NCI-H1694 (cell line): ENCODE measurements at regions not wholly inside any gene's neighbourhood (a gene's known extent, or its start where the extent isn't known, plus 50 kb on each side); places are given as distances from the start of the nearest gene placed in this dataset.

Experiments
- DNase-seq: peaks from one replicate; lab custom pipeline; 2025; lab: John Stamatoyannopoulos, UW

DNA sequence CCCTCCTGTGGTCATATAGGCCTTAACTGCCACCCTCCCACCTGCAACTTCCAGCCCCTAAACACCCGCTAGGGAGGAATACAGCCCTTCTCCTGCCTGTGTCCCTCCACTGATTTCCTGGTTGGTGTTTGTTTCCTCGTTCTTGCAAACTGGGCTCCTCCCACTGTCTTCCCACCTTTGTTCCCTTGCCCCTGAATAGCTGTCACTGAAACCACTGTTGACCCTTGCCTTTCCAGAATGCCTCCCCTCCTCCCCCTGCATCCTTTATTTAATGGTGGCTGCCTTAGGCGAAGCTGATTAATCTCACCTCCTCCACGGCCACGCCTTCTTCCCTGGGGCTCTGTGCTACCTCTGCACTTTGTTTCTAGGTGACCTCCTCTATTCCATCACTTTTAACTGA, 626.7 kb downstream of the BNC2 start:
- DNase-seq = no peak

DNA sequence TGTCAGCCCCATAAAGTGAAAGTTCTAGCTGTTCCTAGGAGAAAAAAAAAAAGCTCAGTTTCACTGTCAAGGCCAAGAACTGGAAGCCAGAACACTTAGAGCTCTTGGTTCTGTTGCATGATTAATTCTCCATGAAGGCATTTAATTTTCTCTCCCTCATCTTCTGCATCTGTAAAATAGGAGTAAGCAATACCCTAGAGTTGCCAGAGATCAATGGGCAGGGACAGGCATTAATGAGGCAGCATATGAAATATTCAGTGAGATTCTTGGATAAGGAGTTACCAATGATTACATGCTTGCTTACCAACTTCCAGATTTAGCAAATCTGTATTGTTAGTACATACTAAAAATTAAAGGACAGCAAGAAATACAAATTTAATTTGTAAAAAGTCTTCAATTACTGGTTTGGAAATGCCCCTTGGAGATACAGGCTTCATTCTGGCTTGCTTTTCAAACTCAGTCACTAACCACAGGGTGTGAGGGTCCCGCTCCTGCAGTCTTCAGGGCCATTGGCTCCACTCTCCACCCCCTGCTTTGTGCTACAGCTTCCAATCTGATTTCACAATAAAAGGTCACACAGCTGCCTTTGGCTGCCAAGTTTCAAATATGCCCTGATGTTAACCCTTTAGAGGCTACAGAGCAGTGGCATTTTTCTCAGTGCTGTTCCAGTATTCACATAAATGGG, 624.6 kb downstream of the BNC2 start:
- DNase-seq = no peak

DNA sequence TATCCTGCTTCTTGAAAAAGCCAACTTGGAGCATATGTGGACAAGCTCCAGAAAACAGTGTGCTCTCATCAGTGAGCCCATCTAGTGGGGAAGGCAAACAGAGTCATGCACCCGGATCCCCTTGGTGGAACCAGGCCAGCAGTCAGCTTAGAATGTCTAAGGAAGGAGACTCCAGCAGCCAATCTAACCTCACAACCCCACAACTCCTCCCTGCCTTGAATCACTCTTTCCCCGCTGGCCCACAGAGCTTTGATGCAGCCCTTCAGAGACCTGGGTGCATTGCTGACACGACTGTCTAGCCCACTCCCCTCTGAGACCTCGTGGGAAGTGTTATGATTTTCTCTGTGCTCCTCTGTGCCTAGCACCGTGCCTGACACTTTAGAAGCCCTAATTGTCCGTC, 623.7 kb downstream of the BNC2 start:
- DNase-seq = no peak

DNA sequence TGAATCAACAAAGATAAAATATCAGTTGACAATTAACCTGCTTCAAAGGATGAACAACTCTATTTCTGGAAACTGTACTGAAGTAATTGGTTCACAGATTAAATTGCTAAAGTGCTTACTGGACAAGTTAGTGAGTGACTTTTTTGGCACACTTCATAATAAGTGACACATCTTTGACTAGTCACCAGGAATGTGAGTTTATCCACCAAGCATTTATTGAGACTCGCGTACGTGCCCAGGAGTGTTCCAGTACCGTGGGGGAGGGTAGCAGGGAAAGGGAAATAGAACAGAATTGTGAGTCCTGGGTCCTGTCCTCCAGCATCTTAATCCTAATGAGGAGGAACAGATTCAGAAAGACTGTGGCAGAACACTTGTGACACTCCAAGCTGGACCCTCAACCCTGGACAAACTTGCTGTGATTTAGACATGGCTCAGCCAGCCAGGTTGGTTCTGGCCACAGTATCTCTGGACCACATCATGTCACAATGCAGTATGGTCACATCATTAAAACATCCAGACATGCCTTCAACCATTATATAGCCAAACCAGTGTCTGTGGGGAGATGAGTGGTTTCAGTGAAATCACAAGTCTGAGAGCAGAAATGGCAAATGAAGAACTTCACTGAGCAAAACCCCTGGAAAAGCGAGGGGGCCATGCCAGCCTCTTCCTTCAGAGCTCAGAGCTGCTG, 623.1 kb downstream of the BNC2 start:
- no peak for DNase-seq

DNA sequence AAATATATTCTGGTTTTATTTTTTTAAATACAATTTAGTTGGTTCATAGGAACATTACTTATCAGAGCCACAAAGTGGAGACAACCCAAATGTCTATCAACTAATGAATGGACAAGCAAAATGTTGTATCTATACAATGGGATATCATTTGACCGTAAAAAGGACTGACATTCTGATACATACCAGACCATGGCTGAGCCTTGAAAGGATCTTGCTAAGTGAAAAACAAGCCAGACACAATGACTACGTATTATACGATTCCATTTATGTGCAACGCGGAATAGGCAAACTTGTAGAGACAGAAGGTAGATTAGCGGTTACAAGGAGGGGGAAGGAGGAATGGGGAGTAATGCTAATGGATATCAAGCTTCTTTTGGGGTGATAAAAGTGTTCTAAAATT, 621.6 kb downstream of the BNC2 start:
- no peak for DNase-seq

DNA sequence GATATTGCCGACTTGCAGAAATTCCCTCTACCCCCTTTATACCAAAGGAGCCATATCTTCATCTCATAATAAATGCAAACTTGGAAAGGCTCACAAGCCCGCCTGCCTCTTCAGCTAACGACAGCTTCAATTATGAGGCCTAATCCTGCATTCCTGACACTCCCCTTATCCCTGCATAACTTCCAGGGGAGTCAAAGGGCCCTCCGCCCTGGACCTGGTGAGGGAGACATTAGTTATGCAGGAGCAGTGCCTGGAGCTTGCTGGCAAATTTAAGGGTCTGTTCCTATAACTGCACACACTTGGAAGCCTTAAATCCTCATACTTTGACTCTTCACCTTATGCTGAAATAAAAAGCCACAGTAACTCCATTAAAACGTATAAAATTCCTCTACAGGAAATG, 617.9 kb downstream of the BNC2 start:
- DNase-seq = no peak

DNA sequence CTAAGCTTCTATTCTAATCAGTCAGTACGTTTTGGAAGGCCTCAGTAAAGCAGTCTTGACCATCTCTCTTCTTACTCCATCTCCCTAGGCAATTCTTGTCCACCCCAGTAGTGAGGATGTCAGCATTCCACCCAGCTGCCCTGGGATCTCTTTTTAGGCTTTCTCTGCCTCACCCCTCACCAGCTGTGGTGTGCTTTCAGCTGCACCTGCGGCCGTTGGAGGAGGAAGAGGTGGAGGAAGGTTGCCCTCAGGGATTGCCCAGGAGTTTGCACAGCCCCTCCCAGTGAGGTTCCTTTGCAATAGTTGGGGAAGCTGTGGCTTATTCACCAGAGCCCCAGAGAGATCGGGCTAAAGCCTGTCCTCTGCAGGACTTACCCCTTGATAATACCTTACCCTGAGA, 615.8 kb downstream of the BNC2 start:
- DNase-seq = no peak

DNA sequence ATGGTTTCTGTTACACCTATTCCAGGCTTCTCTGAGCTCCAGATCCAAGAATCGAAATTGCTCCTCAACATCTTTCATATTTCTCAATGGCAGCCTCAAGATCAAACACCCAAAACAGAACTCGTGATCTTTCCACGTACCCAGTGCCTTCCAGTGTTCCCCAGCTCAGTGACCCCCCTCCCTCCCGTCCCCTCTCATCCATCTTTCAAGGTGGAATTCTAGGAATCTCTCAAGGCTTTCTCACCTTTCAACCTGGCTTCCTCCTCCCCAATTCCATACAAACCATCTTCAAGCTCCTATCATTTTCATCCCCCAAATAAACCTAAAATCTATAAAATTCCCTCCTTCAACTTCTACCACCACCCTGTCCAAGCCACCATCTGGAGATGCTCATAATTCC, 615.3 kb downstream of the BNC2 start:
- no peak for DNase-seq

DNA sequence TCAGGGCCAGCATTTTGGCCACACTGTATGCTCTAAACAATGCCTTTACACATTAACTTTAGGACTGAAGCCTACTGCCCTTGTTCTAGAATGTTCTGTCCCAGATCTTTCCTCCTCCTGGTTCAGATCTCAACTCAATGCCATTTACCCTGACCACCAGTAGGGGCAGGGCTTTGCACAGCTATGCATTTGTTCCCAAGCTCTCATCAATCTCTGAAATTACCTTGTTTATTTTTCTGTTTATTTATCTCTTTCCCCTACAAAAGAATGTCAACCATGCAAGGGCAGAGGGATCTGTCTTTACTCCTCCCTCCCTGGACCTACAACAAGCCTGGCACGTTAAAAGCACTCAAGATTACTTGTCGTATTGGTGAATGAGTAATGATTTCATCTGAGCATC, 612.9 kb downstream of the BNC2 start:
- no peak for DNase-seq

DNA sequence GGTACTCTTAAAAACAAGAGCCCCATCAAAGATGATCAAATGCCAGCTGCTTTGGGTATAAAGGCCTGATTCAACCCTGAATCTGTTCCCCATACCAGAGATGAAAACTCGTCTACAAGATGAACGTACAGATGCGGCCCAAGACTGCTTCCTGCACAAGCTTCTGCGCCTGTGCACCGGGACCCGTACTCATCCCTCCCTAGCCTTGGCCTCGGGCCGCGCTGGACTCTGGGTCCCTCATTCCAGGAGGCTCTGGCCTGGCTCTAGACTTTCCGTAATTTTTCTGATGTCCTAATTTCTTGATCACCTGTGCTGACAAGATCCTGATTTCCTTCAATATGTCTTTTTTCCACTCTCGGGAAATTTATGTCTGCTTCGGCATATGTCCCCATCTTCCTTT, 612.3 kb downstream of the BNC2 start:
- DNase-seq = no peak

DNA sequence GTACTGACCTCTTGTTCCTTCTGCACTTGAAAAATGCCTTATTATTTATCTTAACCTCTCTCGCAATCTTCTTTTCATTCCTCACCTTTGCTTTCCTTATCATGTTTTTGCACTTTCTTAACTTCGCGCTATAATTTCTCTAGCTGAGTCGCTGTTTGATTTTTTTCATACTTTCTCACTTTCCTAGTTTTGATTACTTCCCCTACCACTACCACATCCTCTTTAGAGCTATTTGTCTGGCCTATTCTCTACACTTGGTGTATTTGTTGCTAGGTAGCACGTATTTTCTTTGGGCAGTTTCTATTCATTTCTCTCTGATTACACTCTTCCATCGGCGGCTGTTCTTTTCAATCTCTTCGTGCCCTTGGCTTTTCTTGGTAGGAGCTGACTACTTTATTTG, 611.8 kb downstream of the BNC2 start:
- no peak for DNase-seq

DNA sequence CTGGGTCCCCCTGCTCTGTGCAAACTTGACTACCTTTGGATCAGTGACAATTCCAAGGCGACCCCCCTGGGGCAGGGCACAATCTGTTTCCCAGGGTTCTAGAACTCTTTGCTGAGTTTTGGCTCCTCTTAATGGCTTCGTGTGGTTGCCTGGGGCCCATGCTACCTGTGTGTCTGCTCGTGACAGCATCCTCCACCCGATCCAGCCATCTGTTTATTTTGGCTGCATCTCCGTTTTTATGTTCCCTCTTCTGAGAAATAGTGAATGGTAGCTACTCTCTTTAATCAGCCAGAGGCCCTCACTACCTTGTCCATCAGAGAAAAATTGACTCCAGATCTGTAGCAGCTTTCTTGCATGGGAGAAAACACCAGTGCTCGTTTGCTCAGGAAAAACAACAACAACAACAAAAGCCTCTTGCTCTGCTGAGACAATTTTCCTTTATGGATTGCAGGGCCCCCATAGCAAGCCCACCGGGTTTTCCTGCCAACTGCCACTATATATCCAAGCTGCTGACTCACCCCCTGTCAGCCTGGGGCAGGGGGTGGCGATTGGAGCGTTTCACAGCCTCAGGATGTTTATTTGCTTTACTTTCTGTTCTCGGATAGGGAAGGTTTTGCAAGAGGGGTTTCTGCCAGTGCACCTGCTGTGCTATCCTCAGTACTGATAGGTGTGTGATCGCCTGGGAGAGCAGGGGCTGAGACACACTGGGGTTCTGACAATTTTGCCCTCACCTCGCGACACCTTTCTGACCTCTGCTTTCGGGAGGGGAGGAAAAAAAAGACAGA, 607.8 kb downstream of the BNC2 start:
- peak; percentile 48 for DNase-seq

DNA sequence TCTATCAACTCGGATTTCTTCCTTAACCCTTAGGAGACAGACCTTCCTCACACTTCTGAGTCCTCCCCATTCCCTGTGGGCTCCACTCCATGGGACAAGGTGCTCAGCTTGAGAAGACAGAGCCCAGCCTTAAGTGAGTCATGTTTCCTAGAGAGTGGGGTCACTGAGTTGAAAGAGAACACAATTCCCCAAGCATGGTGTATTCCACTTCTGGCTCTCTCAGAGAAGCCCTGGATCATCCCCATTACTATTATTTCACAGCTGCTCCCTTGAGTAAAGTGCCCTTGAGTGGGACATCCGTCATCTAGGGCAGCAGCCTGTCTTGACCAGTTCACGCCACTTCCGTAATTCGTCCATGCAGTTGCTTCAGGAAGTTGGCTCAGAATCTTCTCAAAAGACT, 604.8 kb downstream of the BNC2 start:
- DNase-seq = no peak

DNA sequence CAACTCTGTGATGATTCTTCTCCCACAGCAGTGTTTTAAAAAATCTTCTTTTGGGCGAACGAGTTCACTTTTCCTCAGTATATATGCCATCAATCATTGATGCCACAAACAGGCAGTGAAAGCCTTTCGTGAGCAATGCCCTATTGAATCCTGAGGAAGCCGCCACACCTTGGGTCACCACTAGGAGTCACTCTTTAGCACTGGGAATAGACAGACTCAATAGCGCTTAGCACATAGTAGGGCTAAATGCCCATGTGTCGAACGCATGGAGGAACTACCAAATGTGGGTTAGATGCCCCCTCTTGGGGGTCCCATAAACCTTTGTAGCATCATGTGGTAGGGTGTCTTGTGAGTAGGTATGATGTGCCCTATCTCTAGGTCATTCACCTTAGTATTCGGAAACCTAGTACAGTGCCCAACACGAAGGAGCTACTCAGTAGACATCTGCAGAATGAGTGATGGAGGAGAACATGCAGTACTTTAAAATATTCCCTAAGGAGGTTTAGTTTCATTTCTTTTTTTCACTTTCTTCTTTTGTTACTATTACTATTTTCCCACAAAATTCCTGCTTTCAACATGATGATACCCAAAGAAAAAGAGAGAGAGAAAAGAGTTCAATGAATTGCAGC, 603.7 kb downstream of the BNC2 start:
- DNase-seq = no peak

DNA sequence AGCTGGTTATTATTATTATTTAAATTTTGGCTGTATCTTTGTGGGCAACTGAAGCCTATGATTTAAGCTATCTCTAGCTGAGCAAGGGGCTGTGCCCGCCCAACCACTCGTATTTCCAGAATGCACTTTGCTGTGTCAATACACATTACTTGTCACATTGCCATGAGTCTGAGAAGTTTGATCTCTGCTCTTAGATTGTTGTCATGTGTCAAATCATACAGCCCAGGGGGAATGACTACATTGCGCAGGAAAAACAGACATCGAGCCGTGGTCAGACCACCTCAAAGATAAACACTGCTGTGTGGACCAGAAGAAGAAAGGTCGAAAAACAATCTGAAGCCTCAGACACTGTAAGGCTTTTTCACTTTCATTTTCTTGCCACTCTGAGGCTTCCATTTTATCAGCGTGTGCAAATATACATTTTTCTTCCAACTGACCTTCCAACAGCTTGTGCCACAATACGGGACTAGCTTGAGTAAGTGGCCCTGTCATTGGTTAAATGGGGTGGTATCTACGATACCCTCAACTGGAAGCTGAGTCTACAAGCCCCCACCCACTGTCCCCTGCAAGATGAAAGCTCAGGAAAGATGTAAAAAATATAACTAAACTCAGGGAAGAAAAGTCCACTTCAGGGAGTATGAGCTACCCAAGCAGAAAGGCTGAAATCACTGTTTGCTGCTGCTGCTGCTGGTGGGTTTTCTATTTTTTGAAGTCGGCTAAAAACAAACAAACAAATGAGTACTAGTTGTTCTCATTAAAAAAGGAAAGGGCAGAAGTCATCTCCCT, 603.0 kb downstream of the BNC2 start:
- no peak for DNase-seq

DNA sequence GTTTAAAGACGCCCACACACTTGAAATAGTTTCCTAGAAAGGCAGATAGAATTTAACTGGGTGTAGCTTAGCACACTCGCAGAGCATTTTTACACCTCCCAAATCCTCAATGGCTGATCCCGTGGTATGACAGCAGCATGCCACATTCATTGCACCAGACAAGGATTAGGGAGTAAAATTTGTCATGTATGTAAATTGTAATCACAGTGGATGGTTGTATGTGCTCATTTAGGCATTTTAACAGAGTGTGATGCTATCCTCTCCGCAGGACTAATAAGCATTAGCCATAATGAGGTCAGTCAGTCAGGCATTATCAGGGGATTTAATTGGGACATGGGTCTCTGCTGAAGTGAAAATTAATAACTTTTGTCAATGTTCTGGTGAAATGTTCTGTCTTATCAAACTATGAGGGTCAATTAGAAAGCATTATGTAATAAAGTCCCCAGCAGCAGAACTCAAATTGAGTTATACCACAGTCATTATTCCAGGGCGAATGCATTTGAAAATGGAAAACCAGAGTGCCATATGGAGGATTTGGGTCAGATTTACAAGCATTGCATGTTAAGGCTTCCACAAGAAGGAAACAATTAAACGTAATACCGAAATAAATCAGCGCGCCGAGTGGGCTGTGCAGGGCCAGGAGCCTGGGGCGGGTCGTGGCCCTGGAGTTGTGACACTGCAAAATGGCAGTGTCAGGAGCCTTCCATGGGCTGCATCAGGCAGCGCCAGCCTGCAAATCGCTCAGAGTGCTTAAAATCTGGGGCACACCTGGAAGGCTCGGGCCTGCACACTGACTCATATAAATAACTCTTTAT, 602.2 kb downstream of the BNC2 start:
- no peak for DNase-seq

DNA sequence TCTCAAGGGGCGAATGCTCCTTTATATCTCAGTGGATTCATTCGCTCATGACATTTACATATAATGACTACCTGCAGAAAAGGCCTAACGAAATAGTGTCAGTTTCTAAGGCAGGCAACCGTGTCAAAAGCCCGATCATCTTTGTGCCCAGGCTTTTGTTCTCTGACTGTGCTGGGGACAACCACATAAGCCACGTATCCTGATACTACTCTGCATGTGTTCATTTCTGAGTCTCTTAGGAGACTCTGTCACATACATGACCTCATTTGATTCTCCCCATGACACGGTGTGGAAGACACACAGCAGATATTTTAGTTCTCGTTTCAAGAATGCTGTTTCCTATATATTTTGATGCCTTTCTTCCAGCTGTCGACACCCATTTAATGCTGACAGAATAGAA, 598.5 kb downstream of the BNC2 start:
- DNase-seq = no peak

DNA sequence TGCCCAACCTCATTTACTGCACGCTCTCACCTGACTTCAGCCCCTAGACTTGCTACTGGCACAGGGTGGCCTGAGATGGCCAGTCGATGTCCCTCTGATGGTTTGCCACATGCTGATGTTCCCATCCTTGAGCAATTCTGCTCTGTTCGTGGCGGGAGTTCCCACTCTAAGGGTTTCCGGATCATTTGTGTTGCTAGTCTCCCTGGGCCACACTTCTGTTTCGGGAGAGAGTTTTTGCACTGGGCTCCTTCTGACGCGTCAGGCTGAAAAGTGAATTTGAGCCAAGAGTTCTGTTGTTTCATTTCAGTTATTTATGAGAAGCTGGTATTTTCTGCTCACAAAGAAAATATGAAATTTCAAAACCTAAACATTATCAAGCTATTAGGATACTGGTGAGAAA, 597.7 kb downstream of the BNC2 start:
- DNase-seq = no peak

DNA sequence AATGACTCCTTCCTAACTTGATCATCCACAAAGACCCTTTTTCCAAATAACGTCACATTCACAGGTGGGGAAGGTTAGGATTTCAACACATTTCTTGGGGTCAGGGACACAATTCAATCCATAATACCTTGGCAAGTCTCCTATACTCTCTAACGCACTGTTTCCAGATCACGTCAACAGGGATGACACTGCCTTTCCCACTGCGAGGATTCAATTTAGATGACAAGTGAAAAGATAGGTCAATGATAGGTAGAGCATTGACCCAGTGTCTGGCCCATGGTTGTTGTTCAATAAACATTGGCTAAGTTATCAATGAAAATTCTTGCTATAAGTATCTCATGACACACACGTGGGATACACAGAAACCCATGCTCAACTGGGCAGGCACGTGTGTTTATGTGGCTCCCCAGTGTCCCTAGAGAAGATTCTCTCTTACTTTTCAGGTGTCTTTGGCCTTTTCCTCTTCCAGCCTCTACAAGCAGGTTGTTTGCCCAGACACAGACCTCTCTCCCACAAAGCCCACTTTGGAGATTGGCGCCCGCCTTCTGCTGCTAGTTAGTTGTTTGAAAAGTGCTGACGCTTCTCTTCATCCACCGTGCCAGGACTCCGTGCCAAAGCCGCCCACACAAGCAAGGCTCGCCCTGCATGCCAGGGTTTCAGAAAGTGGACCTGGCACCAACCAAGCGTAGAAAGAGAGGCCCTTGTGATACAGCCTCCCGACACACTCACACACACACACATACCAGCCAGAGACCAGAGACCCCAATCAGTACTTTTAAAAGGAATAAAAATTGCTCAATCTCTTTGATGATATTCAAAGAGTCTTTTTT, 594.5 kb downstream of the BNC2 start:
- no peak for DNase-seq

DNA sequence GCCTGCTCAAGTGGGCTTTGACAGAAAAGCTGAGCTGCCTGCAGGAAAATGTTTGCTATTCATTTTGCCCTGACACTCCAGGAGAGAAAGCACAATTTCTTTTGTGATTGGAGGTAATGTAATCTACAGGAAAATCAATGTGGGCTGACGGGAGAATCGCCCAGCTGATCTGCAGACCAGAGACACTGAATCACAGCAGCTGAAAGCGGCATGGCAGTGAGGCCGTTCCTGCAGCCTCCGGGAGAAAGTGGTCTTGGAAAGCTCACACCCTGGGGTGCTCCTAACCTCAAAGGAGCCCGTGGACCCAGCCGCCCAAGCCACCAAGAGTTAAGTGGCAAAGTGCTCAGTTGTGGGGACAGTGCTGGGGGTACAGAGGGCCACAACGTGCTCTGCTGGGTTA, 593.6 kb downstream of the BNC2 start:
- DNase-seq = no peak
